WTC11 (cell line): ENCODE measurements at regions not wholly inside any gene's neighbourhood (a gene's known extent, or its start where the extent isn't known, plus 50 kb on each side); places are given as distances from the start of the nearest gene placed in this dataset.
"Not testable (repeated sequence)": the region's sequence is repeated elsewhere in the genome, so short reads cannot be mapped to it uniquely, and the experiment has no call there.

ENCODE experiments used
- CDX4 ChIP-seq: fragments of 250-450 bp; sonication (Bioruptor Pico); IDR thresholded peaks from 2 replicates; pipeline ENCODE4 v1.9.0; 2021; ENCODE audit warnings: moderate library complexity, mild to moderate bottlenecking, inconsistent platforms, borderline replicate concordance
- CTCF ChIP-seq: fragments of 200-600 bp; IDR thresholded peaks from 2 replicates; pipeline ENCODE4 v1.8.0; 2022; ENCODE audit warnings: antibody characterized with exemption
- IRF2 ChIP-seq: sonication (generic); formaldehyde crosslinking; IDR thresholded peaks from 2 replicates; pipeline ENCODE4 v1.8.0; 2022; ENCODE audit warnings: low read depth, missing genetic modification reagents, borderline replicate concordance
- NFATC4 ChIP-seq: fragments of 250-450 bp; sonication (Bioruptor Pico); IDR thresholded peaks from 2 replicates; pipeline ENCODE4 v1.9.0; 2021; ENCODE audit warnings: mild to moderate bottlenecking
- SMAD3 ChIP-seq: sonication (generic); formaldehyde crosslinking; IDR thresholded peaks from 2 replicates; pipeline ENCODE4 v1.8.0; 2022; ENCODE audit warnings: missing genetic modification reagents, mild to moderate bottlenecking, borderline replicate concordance
- USF2 ChIP-seq: sonication (generic); formaldehyde crosslinking; IDR thresholded peaks from 2 replicates; pipeline ENCODE4 v1.8.1; 2023; ENCODE audit warnings: mild to moderate bottlenecking, missing genetic modification reagents, moderate library complexity
- ZNF121 ChIP-seq: sonication (generic); formaldehyde crosslinking; IDR thresholded peaks from 2 replicates; pipeline ENCODE4 v1.8.0; 2023; ENCODE audit warnings: missing genetic modification reagents
- ZNF416 ChIP-seq: fragments of 250-450 bp; sonication (Bioruptor Pico); IDR thresholded peaks from 2 replicates; pipeline ENCODE4 v1.9.0; 2021; ENCODE audit warnings: mild to moderate bottlenecking, inconsistent platforms
- TF ChIP-seq, protein P1 (sequence below): sonication (generic); formaldehyde crosslinking; IDR thresholded peaks from 2 replicates; pipeline ENCODE4 v1.8.0; 2022; ENCODE audit warnings: mild to moderate bottlenecking, missing genetic modification reagents
- TF ChIP-seq, protein P2 (sequence below): sonication (generic); formaldehyde crosslinking; IDR thresholded peaks from 2 replicates; pipeline ENCODE4 v1.8.0; 2022; ENCODE audit warnings: mild to moderate bottlenecking, missing genetic modification reagents

- not testable (repeated sequence) for TF ChIP-seq IRF2 (CRISPR knock-in tag); CTCF; USF2 (CRISPR knock-in tag); ZNF121; SMAD3; NFATC4; CDX4; ZNF416
- TF ChIP-seq, protein P1, sequence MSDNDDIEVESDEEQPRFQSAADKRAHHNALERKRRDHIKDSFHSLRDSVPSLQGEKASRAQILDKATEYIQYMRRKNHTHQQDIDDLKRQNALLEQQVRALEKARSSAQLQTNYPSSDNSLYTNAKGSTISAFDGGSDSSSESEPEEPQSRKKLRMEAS (CRISPR knock-in tag): not testable (repeated sequence)
- TF ChIP-seq, protein P2, sequence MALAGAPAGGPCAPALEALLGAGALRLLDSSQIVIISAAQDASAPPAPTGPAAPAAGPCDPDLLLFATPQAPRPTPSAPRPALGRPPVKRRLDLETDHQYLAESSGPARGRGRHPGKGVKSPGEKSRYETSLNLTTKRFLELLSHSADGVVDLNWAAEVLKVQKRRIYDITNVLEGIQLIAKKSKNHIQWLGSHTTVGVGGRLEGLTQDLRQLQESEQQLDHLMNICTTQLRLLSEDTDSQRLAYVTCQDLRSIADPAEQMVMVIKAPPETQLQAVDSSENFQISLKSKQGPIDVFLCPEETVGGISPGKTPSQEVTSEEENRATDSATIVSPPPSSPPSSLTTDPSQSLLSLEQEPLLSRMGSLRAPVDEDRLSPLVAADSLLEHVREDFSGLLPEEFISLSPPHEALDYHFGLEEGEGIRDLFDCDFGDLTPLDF (CRISPR knock-in tag): not testable (repeated sequence)
Observed at GRCh38 chr1:183737916-183738315, 67.0 kb upstream of the RGL1 start.
